ENCODE measurements at regions not wholly inside any gene's neighbourhood (a gene's known extent, or its start where the extent isn't known, plus 50 kb on each side); places are given as distances from the start of the nearest gene placed in this dataset.

DNA sequence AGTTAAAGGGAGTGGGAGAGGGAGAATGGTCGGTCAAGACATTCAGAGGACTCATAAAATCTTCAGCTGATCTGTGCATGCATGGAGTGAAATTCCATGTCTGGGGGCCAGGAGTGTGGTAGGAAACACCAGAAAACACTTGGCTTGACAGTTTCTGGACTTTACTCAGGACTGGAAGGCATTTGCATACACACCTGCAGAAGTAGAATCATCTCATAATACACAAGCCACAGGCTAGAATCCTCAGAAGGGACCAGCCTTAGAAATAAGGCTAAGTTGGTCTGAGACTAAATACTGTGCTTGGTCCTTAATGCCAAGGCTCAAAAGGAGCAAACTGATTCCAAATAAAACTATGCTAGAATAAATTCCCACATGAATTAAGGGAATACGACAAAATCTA lies 328.1 kb upstream of the KITLG start:
- TF ChIP-seq POLR2A (IDR thresholded peaks at IDR 0.05; ENCODE audit: low read length) = no peak
- no peak for TF ChIP-seq GATA1 (IDR thresholded peaks at IDR 0.05; ENCODE audit: low read depth, low read length)
